Sigmoid colon (tissue), 6 donors: ENCODE measurements at regions not wholly inside any gene's neighbourhood (a gene's known extent, or its start where the extent isn't known, plus 50 kb on each side); places are given as distances from the start of the nearest gene placed in this dataset.

Source experiments
- DNase-seq: peaks from one replicate; pipeline ENCODE4 v3.0.0-alpha.2; 2019
- H3K27ac ChIP-seq, 4 donors: fragments of 200-600 bp; sonication (generic); one replicate each; pipeline ENCODE4 v1.5.1; 2016 to 2019; ENCODE audit warnings: mild to moderate bottlenecking in 1 of 4
- H3K27me3 ChIP-seq, 3 donors: fragments of 200-600 bp; sonication (generic); one replicate each; pipeline ENCODE4 v1.5.1; 2019; ENCODE audit warnings: mild to moderate bottlenecking in 1 of 3
- H3K36me3 ChIP-seq, 4 donors: fragments of 200-600 bp; sonication (generic); one replicate each; pipeline ENCODE4 v1.5.1; 2016 to 2019
- H3K4me1 ChIP-seq, 4 donors: fragments of 200-600 bp; sonication (generic); one replicate each; pipeline ENCODE4 v1.5.1; 2017 to 2019
- H3K4me3 ChIP-seq, 4 donors: fragments of 200-600 bp; sonication (generic); one replicate each; pipeline ENCODE4 v1.5.1; 2017 to 2019; ENCODE audit warnings: mild to moderate bottlenecking in 2 of 4, moderate library complexity in 1 of 4
- H3K9me3 ChIP-seq, 4 donors: fragments of 200-600 bp in 3 of 4; sonication (generic) in 3 of 4; one replicate each; pipeline versions ENCODE4 v1.5.1 to v1.6.1; 2013 to 2019
- CTCF ChIP-seq, 4 experiments: fragments of 450-650 bp in 3 of 4; fragments of 200-600 bp in 1 of 4; IDR thresholded peaks; one replicate each; pipeline ENCODE4 v1.5.1; 2016 to 2019; ENCODE audit warnings: antibody characterized with exemption in 4 of 4, mild to moderate bottlenecking in 3 of 4, moderate library complexity in 2 of 4
- EP300 ChIP-seq, 4 donors: sonication (generic); formaldehyde crosslinking; IDR thresholded peaks; one replicate each; pipeline ENCODE4 v1.6.1; 2017; ENCODE audit warnings: antibody characterized with exemption in 4 of 4
- POLR2A ChIP-seq, 2 donors: fragments of 450-650 bp; IDR thresholded peaks; one replicate each; pipeline ENCODE4 v1.6.1; 2016; ENCODE audit warnings: antibody characterized with exemption in 2 of 2, mild to moderate bottlenecking in 2 of 2, moderate library complexity in 2 of 2
- POLR2AphosphoS5 ChIP-seq, 4 donors: sonication (generic); formaldehyde crosslinking; IDR thresholded peaks; one replicate each; pipeline ENCODE4 v1.6.1; 2017; ENCODE audit warnings: antibody characterized with exemption in 4 of 4
- WGBS, 2 donors: extraction: QIAGEN DNeasy Blood & Tissue Kit; methylation state at CpG; one replicate each; pipeline ENCODE4 v1.1.7; 2013; 5-methylcytosine and 5-hydroxymethylcytosine counted together
- intact Hi-C: fragments of 100-400 bp; cut with DNase I; formaldehyde crosslinking; loops from one replicate; pipeline ENCODE4 v1.15.1; 2023
- donor health status: healthy with polysubstance abuse.
- donor health status: healthy.

DNA sequence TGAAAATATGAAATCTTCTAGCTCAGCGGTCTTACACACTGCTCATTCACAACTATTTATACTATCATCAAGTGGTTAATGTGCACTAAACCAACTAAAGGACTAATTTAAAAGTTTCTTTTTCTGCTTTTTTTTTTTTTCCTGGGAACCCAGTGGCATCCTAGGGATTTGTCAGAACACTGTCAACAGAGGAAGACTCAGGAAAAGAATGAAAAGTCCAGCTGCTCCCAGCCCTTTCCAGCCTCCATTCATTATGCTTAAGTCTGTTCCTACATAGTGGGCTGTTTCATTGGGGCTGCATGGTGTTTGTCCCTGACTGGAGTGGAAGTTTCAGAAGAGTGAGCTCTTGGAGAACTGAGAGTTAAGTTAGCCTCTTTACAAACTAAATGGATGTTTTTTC is 391.1 kb downstream of the AASDHPPT start:
- H3K4me3 ChIP-seq = no peak overlapping the region
- H3K4me1 ChIP-seq = peaks cover 0 to 11% (median 4%) of the 10 kb centered on the region in 4 donors
- TF ChIP-seq EP300 (IDR thresholded peaks at IDR 0.05) = no peak
- TF ChIP-seq POLR2AphosphoS5 (IDR thresholded peaks at IDR 0.05) = no peak
- TF ChIP-seq POLR2A (IDR thresholded peaks at IDR 0.05) = no peak
- TF ChIP-seq CTCF (IDR thresholded peaks at IDR 0.05) = no peak
- no peak overlapping the region for H3K27ac ChIP-seq
- no peaks in the 10 kb centered on the region for H3K27me3 ChIP-seq
- no peaks in the 10 kb centered on the region for H3K9me3 ChIP-seq
- no peak for DNase-seq
- WGBS, 2 donors = 70 to 74% methylated on average over 1 of the region's 1 CpG
- intact Hi-C loops = no loop called here
- no peaks in the 10 kb centered on the region for H3K36me3 ChIP-seq

DNA sequence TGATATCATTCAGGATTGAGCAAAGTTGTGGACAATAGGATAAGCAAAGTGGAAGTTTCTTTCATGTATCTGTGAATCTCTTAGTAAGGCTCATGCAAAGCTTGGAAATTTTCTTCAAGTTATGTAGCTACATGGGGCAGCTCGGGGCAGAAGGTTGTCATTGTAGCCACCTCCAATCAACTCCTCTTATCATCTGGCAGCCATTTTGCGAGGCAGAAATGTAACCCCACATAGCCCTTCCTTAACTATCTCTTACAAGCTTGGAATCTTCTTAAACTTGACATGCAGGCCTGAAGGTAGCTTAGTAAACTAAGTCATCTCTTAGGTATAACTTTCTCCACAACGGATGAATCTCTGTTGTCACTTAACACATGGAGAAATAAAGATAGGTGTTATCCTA is 392.8 kb downstream of the AASDHPPT start:
- H3K27me3 ChIP-seq = no peaks in the 10 kb centered on the region
- WGBS, 2 donors = 78 to 88% methylated on average over 3 of the region's 3 CpGs
- intact Hi-C loops = no loop called here
- no peaks in the 10 kb centered on the region for H3K36me3 ChIP-seq
- DNase-seq = no peak
- H3K27ac ChIP-seq = no peak overlapping the region
- no peak for TF ChIP-seq POLR2A (IDR thresholded peaks at IDR 0.05)
- TF ChIP-seq POLR2AphosphoS5 (IDR thresholded peaks at IDR 0.05) = no peak
- no peak for TF ChIP-seq CTCF (IDR thresholded peaks at IDR 0.05)
- TF ChIP-seq EP300 (IDR thresholded peaks at IDR 0.05) = no peak
- peaks cover 0 to 11% (median 4%) of the 10 kb centered on the region in 4 donors for H3K4me1 ChIP-seq
- H3K4me3 ChIP-seq = no peak overlapping the region
- peaks cover 0 to 8% (median 0%) of the 10 kb centered on the region in 4 donors for H3K9me3 ChIP-seq

GRCh38 chr11:106471276-106471675 is 393.8 kb downstream of the AASDHPPT start:
- TF ChIP-seq EP300 (IDR thresholded peaks at IDR 0.05) = no peak
- TF ChIP-seq CTCF (IDR thresholded peaks at IDR 0.05) = no peak
- no peak for TF ChIP-seq POLR2A (IDR thresholded peaks at IDR 0.05)
- TF ChIP-seq POLR2AphosphoS5 (IDR thresholded peaks at IDR 0.05) = no peak
- Histone ChIP-seq H3K4me3 (no peak overlapping the region), H3K27me3 (no peaks in the 10 kb centered on the region), H3K27ac (no peak overlapping the region), H3K9me3 (peaks cover 0 to 8% (median 0%) of the 10 kb centered on the region in 4 donors), H3K36me3 (no peaks in the 10 kb centered on the region), H3K4me1 (peaks cover 0 to 8% (median 3%) of the 10 kb centered on the region in 4 donors)
- no peak for DNase-seq
- intact Hi-C loops = no loop called here
- WGBS, 2 donors = 49 to 65% methylated on average over 1 of the region's 1 CpG

GRCh38 chr11:106473089-106473722 is 395.7 kb downstream of the AASDHPPT start:
- Histone ChIP-seq H3K36me3 (no peaks in the 10 kb centered on the region), H3K4me1 (no peaks in the 10 kb centered on the region), H3K27me3 (no peaks in the 10 kb centered on the region), H3K27ac (no peak overlapping the region), H3K9me3 (peaks cover 0 to 8% (median 0%) of the 10 kb centered on the region in 4 donors), H3K4me3 (no peak overlapping the region)
- TF ChIP-seq CTCF (IDR thresholded peaks at IDR 0.05) = no peak
- intact Hi-C loops = no loop called here
- DNase-seq = no peak
- WGBS, 2 donors = 66 to 69% methylated on average over 2 of the region's 2 CpGs

GRCh38 chr11:106474274-106474673 is 396.8 kb downstream of the AASDHPPT start:
- DNase-seq = no peak
- intact Hi-C loops = no loop called here
- Histone ChIP-seq H3K4me1 (no peaks in the 10 kb centered on the region), H3K36me3 (no peaks in the 10 kb centered on the region), H3K27me3 (no peaks in the 10 kb centered on the region), H3K27ac (no peak overlapping the region), H3K9me3 (peaks cover 0 to 8% (median 0%) of the 10 kb centered on the region in 4 donors), H3K4me3 (no peak overlapping the region)
- TF ChIP-seq EP300 (IDR thresholded peaks at IDR 0.05) (no peak), CTCF (IDR thresholded peaks at IDR 0.05) (no peak), POLR2AphosphoS5 (IDR thresholded peaks at IDR 0.05) (no peak), POLR2A (IDR thresholded peaks at IDR 0.05) (no peak)
- WGBS, 2 donors = 76 to 90% methylated on average over 2 of the region's 2 CpGs
